ENCODE measurements at regions not wholly inside any gene's neighbourhood (a gene's known extent, or its start where the extent isn't known, plus 50 kb on each side); places are given as distances from the start of the nearest gene placed in this dataset.

DNA sequence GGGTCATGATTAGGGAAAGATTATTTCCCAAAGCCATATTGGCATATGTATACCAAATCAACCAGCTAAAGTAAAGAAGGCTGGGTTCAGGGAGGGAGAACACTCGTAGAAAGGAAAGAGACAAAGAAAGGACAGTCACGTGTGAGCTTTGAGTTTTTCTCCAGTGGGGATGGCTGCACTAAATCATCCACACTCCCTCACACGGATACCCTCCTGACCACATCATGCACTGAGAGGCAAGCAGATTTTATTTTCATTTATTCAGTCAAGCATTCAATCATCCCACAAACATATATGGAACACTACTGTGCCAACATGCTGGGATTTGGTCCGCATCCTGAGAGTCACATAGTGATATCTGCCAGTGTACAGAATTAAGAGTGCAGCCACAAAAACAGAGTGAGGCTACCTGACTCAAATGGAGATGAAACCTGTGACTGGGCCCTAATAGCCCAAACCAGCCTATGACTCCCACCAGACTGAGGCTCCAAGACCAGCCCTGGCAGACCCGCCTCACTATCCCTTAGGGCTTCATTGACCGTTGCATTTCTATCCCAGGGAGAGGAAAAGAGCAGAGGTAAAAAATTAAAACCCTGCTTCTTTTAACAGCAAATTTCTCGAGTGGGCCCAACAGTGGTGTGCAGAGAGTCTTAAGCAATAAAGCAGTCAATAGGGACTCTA is 155.9 kb downstream of the BARHL2 start:
- TF ChIP-seq POLR2A (IDR thresholded peaks at IDR 0.05) (no peak), EP300 (IDR thresholded peaks at IDR 0.05) (no peak)
- TF ChIP-seq, protein P1, sequence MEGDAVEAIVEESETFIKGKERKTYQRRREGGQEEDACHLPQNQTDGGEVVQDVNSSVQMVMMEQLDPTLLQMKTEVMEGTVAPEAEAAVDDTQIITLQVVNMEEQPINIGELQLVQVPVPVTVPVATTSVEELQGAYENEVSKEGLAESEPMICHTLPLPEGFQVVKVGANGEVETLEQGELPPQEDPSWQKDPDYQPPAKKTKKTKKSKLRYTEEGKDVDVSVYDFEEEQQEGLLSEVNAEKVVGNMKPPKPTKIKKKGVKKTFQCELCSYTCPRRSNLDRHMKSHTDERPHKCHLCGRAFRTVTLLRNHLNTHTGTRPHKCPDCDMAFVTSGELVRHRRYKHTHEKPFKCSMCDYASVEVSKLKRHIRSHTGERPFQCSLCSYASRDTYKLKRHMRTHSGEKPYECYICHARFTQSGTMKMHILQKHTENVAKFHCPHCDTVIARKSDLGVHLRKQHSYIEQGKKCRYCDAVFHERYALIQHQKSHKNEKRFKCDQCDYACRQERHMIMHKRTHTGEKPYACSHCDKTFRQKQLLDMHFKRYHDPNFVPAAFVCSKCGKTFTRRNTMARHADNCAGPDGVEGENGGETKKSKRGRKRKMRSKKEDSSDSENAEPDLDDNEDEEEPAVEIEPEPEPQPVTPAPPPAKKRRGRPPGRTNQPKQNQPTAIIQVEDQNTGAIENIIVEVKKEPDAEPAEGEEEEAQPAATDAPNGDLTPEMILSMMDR (IDR thresholded peaks at IDR 0.05), result no peak

Data from gastroesophageal sphincter (tissue), 3 donors.